GM23338 (cell line): ENCODE measurements at regions not wholly inside any gene's neighbourhood (a gene's known extent, or its start where the extent isn't known, plus 50 kb on each side); places are given as distances from the start of the nearest gene placed in this dataset.

ENCODE experiments used
- ATAC-seq: fragments of 200-7000 bp; cut with Tn5 transposase; 3 replicates; pipeline ENCODE4 v1.9.1; 2020
- DNase-seq: peaks from one replicate; pipeline ENCODE4 v3.0.0-alpha.2; 2015; ENCODE audit warnings: low spot score
- H2AFZ ChIP-seq: fragments of 200-600 bp; sonication (generic); 2 replicates; pipeline ENCODE4 v1.8.0; 2016; ENCODE audit warnings: antibody characterized with exemption, mild to moderate bottlenecking, moderate library complexity
- H3F3A ChIP-seq: fragments of 200-600 bp; sonication (generic); replicated peaks from 2 replicates; pipeline ENCODE4 v1.8.0; 2017; ENCODE audit warnings: antibody characterized with exemption, mixed run types, low read depth
- H3K27ac ChIP-seq: fragments of 200-600 bp; sonication (generic); 2 replicates; pipeline ENCODE4 v1.6.1; 2016; ENCODE audit warnings: low read depth
- H3K27me3 ChIP-seq: fragments of 200-600 bp; sonication (generic); 2 replicates; pipeline ENCODE4 v1.8.0; 2016; ENCODE audit warnings: mild to moderate bottlenecking, mixed run types, moderate library complexity; ENCODE audit not compliant: insufficient read depth
- H3K36me3 ChIP-seq: fragments of 200-600 bp; sonication (generic); 2 replicates; pipeline ENCODE4 v1.8.0; 2016; ENCODE audit warnings: mild to moderate bottlenecking; ENCODE audit not compliant: insufficient read depth
- H3K4me1 ChIP-seq: fragments of 200-600 bp; sonication (generic); 2 replicates; pipeline ENCODE4 v1.8.0; 2016; ENCODE audit warnings: mild to moderate bottlenecking, moderate library complexity; ENCODE audit not compliant: insufficient read depth
- H3K4me2 ChIP-seq: fragments of 200-600 bp; sonication (generic); 2 replicates; pipeline ENCODE4 v1.7.1; 2017; ENCODE audit warnings: mixed run types
- H3K4me3 ChIP-seq: fragments of 200-600 bp; sonication (generic); 2 replicates; pipeline ENCODE4 v1.6.1; 2016; ENCODE audit warnings: mixed run types
- H3K79me2 ChIP-seq: fragments of 200-600 bp; sonication (generic); replicated peaks from 2 replicates; pipeline ENCODE4 v1.8.0; 2017; ENCODE audit warnings: mild to moderate bottlenecking; ENCODE audit not compliant: insufficient read depth
- H3K9me2 ChIP-seq: fragments of 200-600 bp; sonication (generic); 2 replicates; pipeline ENCODE4 v1.8.0; 2017; ENCODE audit not compliant: insufficient read depth
- H4K20me1 ChIP-seq: fragments of 200-600 bp; sonication (generic); replicated peaks from 2 replicates; pipeline ENCODE4 v1.8.0; 2017; ENCODE audit warnings: mild to moderate bottlenecking; ENCODE audit not compliant: insufficient read depth
- H3K27ac Mint-ChIP-seq: 2 replicates; pipeline ENCODE4 v1.8.0; 2020; ENCODE audit warnings: inconsistent platforms, mild to moderate bottlenecking, moderate library complexity, mixed read lengths
- H3K27me3 Mint-ChIP-seq: 3 replicates; pipeline ENCODE4 v1.8.0; 2022; ENCODE audit warnings: low read depth, mild to moderate bottlenecking, moderate library complexity, mixed read lengths, inconsistent platforms; ENCODE audit not compliant: insufficient read depth, poor library complexity
- H3K36me3 Mint-ChIP-seq: 3 replicates; pipeline ENCODE4 v1.8.0; 2021; ENCODE audit warnings: low read depth, mild to moderate bottlenecking, inconsistent platforms, moderate library complexity, mixed read lengths
- H3K4me1 Mint-ChIP-seq: 3 replicates; pipeline ENCODE4 v1.8.0; 2020; ENCODE audit warnings: mild to moderate bottlenecking, inconsistent platforms, mixed read lengths
- H3K4me3 Mint-ChIP-seq: 3 replicates; pipeline ENCODE4 v1.8.0; 2021; ENCODE audit warnings: moderate library complexity, mild to moderate bottlenecking, inconsistent platforms, mixed read lengths
- H3K9me3 Mint-ChIP-seq: 3 replicates; pipeline ENCODE4 v1.8.0; 2020; ENCODE audit warnings: moderate library complexity, mild to moderate bottlenecking, inconsistent platforms, mixed read lengths
- CREB1 ChIP-seq: fragments of 250-450 bp; sonication (Bioruptor Pico); IDR thresholded peaks from 2 replicates; pipeline ENCODE4 v1.5.0; 2020; ENCODE audit warnings: low read depth, mild to moderate bottlenecking, moderate library complexity
- CTCF ChIP-seq, 2 experiments: fragments of 200-600 bp in 1 of 2; sonication (generic) in 1 of 2; conservative IDR thresholded peaks; 2 replicates each; pipeline versions ENCODE4 v1.5.1 to v1.6.1; 2016 to 2017; ENCODE audit warnings: antibody characterized with exemption in 2 of 2, low read depth in 2 of 2, mild to moderate bottlenecking in 2 of 2, moderate library complexity in 1 of 2
- EZH2 ChIP-seq: fragments of 200-600 bp; sonication (generic); IDR thresholded peaks from one replicate; pipeline ENCODE4 v1.8.0; 2017; ENCODE audit warnings: antibody characterized with exemption, mild to moderate bottlenecking, low read depth; ENCODE audit not compliant: unreplicated experiment
- EZH2phosphoT487 ChIP-seq: fragments of 200-600 bp; sonication (generic); IDR thresholded peaks from one replicate; pipeline ENCODE4 v1.8.1; 2018; ENCODE audit warnings: antibody characterized with exemption; ENCODE audit not compliant: unreplicated experiment
- JUNB ChIP-seq: IDR thresholded peaks from one replicate; pipeline ENCODE4 v1.6.1; 2016; ENCODE audit warnings: antibody characterized with exemption; ENCODE audit not compliant: unreplicated experiment
- NANOG ChIP-seq: IDR thresholded peaks from 2 replicates; pipeline ENCODE4 v1.6.1; 2016; ENCODE audit warnings: antibody characterized with exemption, borderline replicate concordance
- POLR2AphosphoS5 ChIP-seq: IDR thresholded peaks from 2 replicates; pipeline ENCODE4 v1.6.1; 2016; ENCODE audit warnings: antibody characterized with exemption, low read depth
- STAT1 ChIP-seq: IDR thresholded peaks from one replicate; pipeline ENCODE4 v1.6.1; 2016; ENCODE audit warnings: antibody characterized with exemption; ENCODE audit not compliant: unreplicated experiment
- ZNF114 ChIP-seq: fragments of 250-450 bp; sonication (Bioruptor Pico); IDR thresholded peaks from 2 replicates; pipeline ENCODE4 v1.5.0; 2020; ENCODE audit warnings: mild to moderate bottlenecking, moderate library complexity
- ZNF331 ChIP-seq: fragments of 250-450 bp; sonication (Bioruptor Pico); IDR thresholded peaks from 2 replicates; pipeline ENCODE4 v1.5.0; 2020; ENCODE audit warnings: low read depth, mild to moderate bottlenecking, moderate library complexity
- ZNF462 ChIP-seq: fragments of 250-450 bp; sonication (Bioruptor Pico); IDR thresholded peaks from 2 replicates; pipeline ENCODE4 v1.5.0; 2020; ENCODE audit warnings: mild to moderate bottlenecking, moderate library complexity
- TF ChIP-seq, protein P1 (sequence below): IDR thresholded peaks from one replicate; pipeline ENCODE4 v1.6.1; 2018; ENCODE audit warnings: antibody characterized with exemption; ENCODE audit not compliant: unreplicated experiment
- TF ChIP-seq, protein P2 (sequence below): IDR thresholded peaks from 2 replicates; pipeline ENCODE4 v1.6.1; 2016; ENCODE audit warnings: antibody characterized with exemption

DNA sequence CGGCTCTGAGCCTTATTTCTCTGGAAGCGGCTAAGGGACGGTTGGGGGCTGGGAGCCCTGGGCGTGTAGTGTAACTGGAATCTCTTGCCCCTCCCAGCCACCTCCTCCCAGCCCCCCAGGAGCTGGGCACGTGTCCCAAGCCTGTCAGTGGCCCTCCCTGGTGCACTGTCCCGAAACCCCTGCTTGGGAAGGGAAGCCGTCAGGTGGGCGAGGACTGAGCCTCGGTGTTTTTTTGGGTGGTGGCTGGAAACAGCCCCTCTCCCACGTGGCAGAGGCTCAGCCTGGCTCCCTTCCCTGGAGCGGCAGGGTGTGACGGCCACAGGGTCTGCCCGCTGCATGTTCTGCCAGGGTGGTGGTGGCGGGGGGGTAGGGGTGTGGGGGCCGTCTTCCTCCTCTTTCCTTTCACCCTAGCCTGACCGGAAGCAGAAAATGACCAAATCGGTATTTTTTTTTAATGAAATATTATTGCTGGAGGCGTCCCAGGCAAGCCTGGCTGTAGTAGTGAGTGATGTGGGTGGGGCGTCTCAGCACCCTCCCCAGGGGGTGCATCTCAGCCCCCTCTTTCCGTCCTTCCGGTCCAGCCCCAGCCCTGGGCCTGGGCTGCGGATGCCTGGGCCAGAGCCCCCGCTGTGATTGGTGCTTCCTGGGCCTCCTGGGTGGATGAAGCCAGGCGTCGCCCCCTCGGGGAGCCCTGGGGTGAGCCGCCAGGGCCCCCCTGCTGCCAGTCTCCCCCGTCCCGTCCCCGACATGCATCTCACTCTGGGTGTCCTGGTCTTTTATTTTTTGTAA lies 58.8 kb upstream of the GOLGA8A start:
- H3K27ac ChIP-seq, result no peak overlapping the region
- Mint-ChIP-seq H3K27ac (no peak overlapping the region), H3K27me3 (peaks cover 49% of the 10 kb centered on the region), H3K9me3 (peaks cover 7% of the 10 kb centered on the region; the same call in 1 of the 3 replicates), H3K4me3 (no peak overlapping the region), H3K4me1 (no peaks in the 10 kb centered on the region), H3K36me3 (no peaks in the 10 kb centered on the region)
- no peak overlapping the region for H2AFZ ChIP-seq
- no peaks in the 10 kb centered on the region for H4K20me1 ChIP-seq
- DNase-seq, result no peak
- no peaks in the 10 kb centered on the region for H3K4me1 ChIP-seq
- no peaks in the 10 kb centered on the region for H3K9me2 ChIP-seq
- peaks cover 93% of the 10 kb centered on the region for H3K27me3 ChIP-seq
- 0 out of 3 replicates have a peak, but pooled peaks have one; percentile 5 for ATAC-seq
- TF ChIP-seq CREB1 (CRISPR knock-in tag) (no peak), JUNB (no peak), ZNF331 (CRISPR knock-in tag) (no peak), EZH2 (no peak), NANOG (no peak), CTCF (conservative IDR thresholded peaks at IDR 0.05; ENCODE audit: low read depth in 2 of 2) (no peak), ZNF462 (no peak), STAT1 (no peak), ZNF114 (CRISPR knock-in tag) (no peak), EZH2phosphoT487 (no peak), POLR2AphosphoS5 (no peak)
- TF ChIP-seq, protein P1, sequence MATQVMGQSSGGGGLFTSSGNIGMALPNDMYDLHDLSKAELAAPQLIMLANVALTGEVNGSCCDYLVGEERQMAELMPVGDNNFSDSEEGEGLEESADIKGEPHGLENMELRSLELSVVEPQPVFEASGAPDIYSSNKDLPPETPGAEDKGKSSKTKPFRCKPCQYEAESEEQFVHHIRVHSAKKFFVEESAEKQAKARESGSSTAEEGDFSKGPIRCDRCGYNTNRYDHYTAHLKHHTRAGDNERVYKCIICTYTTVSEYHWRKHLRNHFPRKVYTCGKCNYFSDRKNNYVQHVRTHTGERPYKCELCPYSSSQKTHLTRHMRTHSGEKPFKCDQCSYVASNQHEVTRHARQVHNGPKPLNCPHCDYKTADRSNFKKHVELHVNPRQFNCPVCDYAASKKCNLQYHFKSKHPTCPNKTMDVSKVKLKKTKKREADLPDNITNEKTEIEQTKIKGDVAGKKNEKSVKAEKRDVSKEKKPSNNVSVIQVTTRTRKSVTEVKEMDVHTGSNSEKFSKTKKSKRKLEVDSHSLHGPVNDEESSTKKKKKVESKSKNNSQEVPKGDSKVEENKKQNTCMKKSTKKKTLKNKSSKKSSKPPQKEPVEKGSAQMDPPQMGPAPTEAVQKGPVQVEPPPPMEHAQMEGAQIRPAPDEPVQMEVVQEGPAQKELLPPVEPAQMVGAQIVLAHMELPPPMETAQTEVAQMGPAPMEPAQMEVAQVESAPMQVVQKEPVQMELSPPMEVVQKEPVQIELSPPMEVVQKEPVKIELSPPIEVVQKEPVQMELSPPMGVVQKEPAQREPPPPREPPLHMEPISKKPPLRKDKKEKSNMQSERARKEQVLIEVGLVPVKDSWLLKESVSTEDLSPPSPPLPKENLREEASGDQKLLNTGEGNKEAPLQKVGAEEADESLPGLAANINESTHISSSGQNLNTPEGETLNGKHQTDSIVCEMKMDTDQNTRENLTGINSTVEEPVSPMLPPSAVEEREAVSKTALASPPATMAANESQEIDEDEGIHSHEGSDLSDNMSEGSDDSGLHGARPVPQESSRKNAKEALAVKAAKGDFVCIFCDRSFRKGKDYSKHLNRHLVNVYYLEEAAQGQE, result no peak
- TF ChIP-seq, protein P2, sequence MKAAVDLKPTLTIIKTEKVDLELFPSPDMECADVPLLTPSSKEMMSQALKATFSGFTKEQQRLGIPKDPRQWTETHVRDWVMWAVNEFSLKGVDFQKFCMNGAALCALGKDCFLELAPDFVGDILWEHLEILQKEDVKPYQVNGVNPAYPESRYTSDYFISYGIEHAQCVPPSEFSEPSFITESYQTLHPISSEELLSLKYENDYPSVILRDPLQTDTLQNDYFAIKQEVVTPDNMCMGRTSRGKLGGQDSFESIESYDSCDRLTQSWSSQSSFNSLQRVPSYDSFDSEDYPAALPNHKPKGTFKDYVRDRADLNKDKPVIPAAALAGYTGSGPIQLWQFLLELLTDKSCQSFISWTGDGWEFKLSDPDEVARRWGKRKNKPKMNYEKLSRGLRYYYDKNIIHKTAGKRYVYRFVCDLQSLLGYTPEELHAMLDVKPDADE, result no peak
- no peaks in the 10 kb centered on the region for H3F3A ChIP-seq
- no peaks in the 10 kb centered on the region for H3K36me3 ChIP-seq
- no peak overlapping the region for H3K4me2 ChIP-seq
- H3K79me2 ChIP-seq, result no peaks in the 10 kb centered on the region
- no peak overlapping the region for H3K4me3 ChIP-seq
